DND-41 (cell line): ENCODE measurements at regions not wholly inside any gene's neighbourhood (a gene's known extent, or its start where the extent isn't known, plus 50 kb on each side); places are given as distances from the start of the nearest gene placed in this dataset.

Experiments
- ATAC-seq: fragments of 200-7000 bp; cut with Tn5 transposase; 3 replicates; pipeline ENCODE4 v1.9.1; 2021; ENCODE audit warnings: low read depth; ENCODE audit not compliant: insufficient read depth
- DNase-seq: peaks from one replicate; pipeline ENCODE4 v3.0.0-alpha.2; 2020
- H2AFZ ChIP-seq: 2 replicates; pipeline ENCODE4 v1.6.0; 2012; ENCODE audit warnings: low read depth, low read length
- H3K27ac ChIP-seq: 2 replicates; pipeline ENCODE4 v1.5.1; 2012; ENCODE audit warnings: low read length, inconsistent platforms
- H3K27me3 ChIP-seq: fragments of 200-600 bp; sonication (generic); 2 replicates; pipeline ENCODE4 v1.6.0; 2012; ENCODE audit warnings: low read length, mild to moderate bottlenecking, inconsistent platforms; ENCODE audit not compliant: insufficient read depth, poor library complexity
- H3K36me3 ChIP-seq: 2 replicates; pipeline ENCODE4 v1.5.1; 2012; ENCODE audit warnings: low read length, inconsistent platforms; ENCODE audit not compliant: insufficient read depth
- H3K4me1 ChIP-seq: 2 replicates; pipeline ENCODE4 v1.5.1; 2012; ENCODE audit warnings: mild to moderate bottlenecking, low read length; ENCODE audit not compliant: insufficient read depth
- H3K4me2 ChIP-seq: 2 replicates; pipeline ENCODE4 v1.6.0; 2012; ENCODE audit warnings: mild to moderate bottlenecking, moderate library complexity, low read length, inconsistent platforms; ENCODE audit not compliant: insufficient read depth
- H3K4me3 ChIP-seq, 2 experiments: fragments of 200-600 bp in 1 of 2; shearing (Covaris generic) in 1 of 2; 2 replicates each; pipeline ENCODE4 v1.5.1; 2012 to 2016; ENCODE audit warnings: inconsistent platforms in 2 of 2, low read length in 2 of 2, mild to moderate bottlenecking in 2 of 2, low read depth in 1 of 2, moderate library complexity in 1 of 2
- H3K79me2 ChIP-seq: 2 replicates; pipeline ENCODE4 v1.6.0; 2012; ENCODE audit warnings: low read length, inconsistent platforms; ENCODE audit not compliant: insufficient read depth
- H3K9ac ChIP-seq: 2 replicates; pipeline ENCODE4 v1.6.0; 2012; ENCODE audit warnings: low read depth, mild to moderate bottlenecking, inconsistent platforms, low read length, moderate library complexity
- H3K9me3 ChIP-seq: 2 replicates; pipeline ENCODE4 v1.5.1; 2012; ENCODE audit warnings: low read length, moderate library complexity, mild to moderate bottlenecking, inconsistent platforms; ENCODE audit not compliant: insufficient read depth, severe bottlenecking
- H4K20me1 ChIP-seq: 2 replicates; pipeline ENCODE4 v1.6.0; 2012; ENCODE audit warnings: low read length; ENCODE audit not compliant: insufficient read depth
- EZH2 ChIP-seq: IDR thresholded peaks from 3 replicates; pipeline ENCODE4 v1.6.1; 2012; ENCODE audit warnings: borderline replicate concordance, low read depth, mild to moderate bottlenecking, moderate library complexity, low read length, inconsistent platforms; ENCODE audit not compliant: severe bottlenecking
- TF ChIP-seq, protein P1 (sequence below): IDR thresholded peaks from 2 replicates; pipeline ENCODE4 v1.5.1; 2012; ENCODE audit warnings: borderline replicate concordance, low read length, moderate library complexity, mild to moderate bottlenecking; ENCODE audit not compliant: poor library complexity, severe bottlenecking; ENCODE audit errors: extremely low read depth

- Histone ChIP-seq H4K20me1 (no peaks in the 10 kb centered on the region), H3K27me3 (no peaks in the 10 kb centered on the region), H3K27ac (no peak overlapping the region), H3K4me1 (no peaks in the 10 kb centered on the region), H3K9me3 (no peaks in the 10 kb centered on the region), H3K36me3 (no peaks in the 10 kb centered on the region), H3K4me3 (no peak overlapping the region), H3K79me2 (no peaks in the 10 kb centered on the region), H2AFZ (no peak overlapping the region), H3K4me2 (no peak overlapping the region), H3K9ac (no peak overlapping the region)
- TF ChIP-seq, protein P1, sequence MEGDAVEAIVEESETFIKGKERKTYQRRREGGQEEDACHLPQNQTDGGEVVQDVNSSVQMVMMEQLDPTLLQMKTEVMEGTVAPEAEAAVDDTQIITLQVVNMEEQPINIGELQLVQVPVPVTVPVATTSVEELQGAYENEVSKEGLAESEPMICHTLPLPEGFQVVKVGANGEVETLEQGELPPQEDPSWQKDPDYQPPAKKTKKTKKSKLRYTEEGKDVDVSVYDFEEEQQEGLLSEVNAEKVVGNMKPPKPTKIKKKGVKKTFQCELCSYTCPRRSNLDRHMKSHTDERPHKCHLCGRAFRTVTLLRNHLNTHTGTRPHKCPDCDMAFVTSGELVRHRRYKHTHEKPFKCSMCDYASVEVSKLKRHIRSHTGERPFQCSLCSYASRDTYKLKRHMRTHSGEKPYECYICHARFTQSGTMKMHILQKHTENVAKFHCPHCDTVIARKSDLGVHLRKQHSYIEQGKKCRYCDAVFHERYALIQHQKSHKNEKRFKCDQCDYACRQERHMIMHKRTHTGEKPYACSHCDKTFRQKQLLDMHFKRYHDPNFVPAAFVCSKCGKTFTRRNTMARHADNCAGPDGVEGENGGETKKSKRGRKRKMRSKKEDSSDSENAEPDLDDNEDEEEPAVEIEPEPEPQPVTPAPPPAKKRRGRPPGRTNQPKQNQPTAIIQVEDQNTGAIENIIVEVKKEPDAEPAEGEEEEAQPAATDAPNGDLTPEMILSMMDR = no peak
- TF ChIP-seq EZH2 = no peak
- no peak for DNase-seq
- no peak for ATAC-seq
Observed at GRCh38 chr15:27679731-27680471, 419.2 kb downstream of the OCA2 start.

DNA sequence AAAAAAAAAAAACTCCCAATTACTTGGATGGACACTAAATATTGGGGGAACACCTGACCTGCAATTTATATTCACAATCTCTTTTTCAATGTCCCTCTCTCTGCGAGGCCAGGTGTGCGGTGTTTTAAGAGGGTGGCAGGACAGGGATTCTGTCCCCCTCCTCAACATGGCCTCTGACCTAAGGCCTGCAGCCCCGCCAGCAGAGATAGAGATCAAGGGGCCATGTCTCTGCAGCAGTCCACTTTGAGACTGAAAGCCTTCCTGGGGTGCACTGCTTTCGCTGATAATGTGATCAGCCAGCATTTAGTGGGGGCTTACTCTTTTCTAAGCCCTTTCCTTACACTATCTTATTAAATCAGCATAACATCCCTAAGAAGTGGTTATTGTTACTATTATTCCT lies 419.9 kb downstream of the OCA2 start:
- H3K9me3 ChIP-seq = no peaks in the 10 kb centered on the region

GRCh38 chr15:27677951-27678350 lies 421.2 kb downstream of the OCA2 start:
- H3K36me3 ChIP-seq = no peaks in the 10 kb centered on the region
- no peaks in the 10 kb centered on the region for H3K9me3 ChIP-seq
- TF ChIP-seq, protein P1 = no peak
- TF ChIP-seq EZH2 = no peak
- H3K27ac ChIP-seq = no peak overlapping the region
- no peaks in the 10 kb centered on the region for H3K27me3 ChIP-seq
- no peak overlapping the region for H2AFZ ChIP-seq
- no peaks in the 10 kb centered on the region for H3K79me2 ChIP-seq
- DNase-seq = no peak
- ATAC-seq = no peak
- no peak overlapping the region for H3K4me2 ChIP-seq
- H3K4me3 ChIP-seq = no peak overlapping the region
- no peak overlapping the region for H3K9ac ChIP-seq
- H3K4me1 ChIP-seq = no peaks in the 10 kb centered on the region
- no peaks in the 10 kb centered on the region for H4K20me1 ChIP-seq

More for the DNA sequence above, 419.9 kb downstream of the OCA2 start:
- TF ChIP-seq EZH2 = no peak
- TF ChIP-seq, protein P1 = no peak
- H3K27me3 ChIP-seq = no peaks in the 10 kb centered on the region
- no peaks in the 10 kb centered on the region for H3K36me3 ChIP-seq
- no peak overlapping the region for H2AFZ ChIP-seq
- no peak for ATAC-seq
- no peak overlapping the region for H3K9ac ChIP-seq
- no peak overlapping the region for H3K4me3 ChIP-seq
- H3K4me2 ChIP-seq = no peak overlapping the region
- no peaks in the 10 kb centered on the region for H4K20me1 ChIP-seq
- H3K27ac ChIP-seq = no peak overlapping the region
- DNase-seq = no peak
- no peaks in the 10 kb centered on the region for H3K4me1 ChIP-seq
- H3K79me2 ChIP-seq = no peaks in the 10 kb centered on the region
